Umbilical cord (tissue), 1 donor: ENCODE measurements at regions not wholly inside any gene's neighbourhood (a gene's known extent, or its start where the extent isn't known, plus 50 kb on each side); places are given as distances from the start of the nearest gene placed in this dataset.
"Not testable (repeated sequence)": the region's sequence is repeated elsewhere in the genome, so short reads cannot be mapped to it uniquely, and the experiment has no call there.

Experiments used
- DNase-seq: peaks from one replicate; pipeline ENCODE4 v3.0.0-alpha.2; 2015; ENCODE audit warnings: low spot score

- DNase-seq = peak; percentile 58
Measured at GRCh38 chr12:24678436-24678835, 270.5 kb downstream of the BCAT1 start.

- DNase-seq = no peak
Measured at GRCh38 chr12:24668563-24668962, 280.3 kb downstream of the BCAT1 start.

- DNase-seq = no peak
Measured at GRCh38 chr12:24664161-24664880, 284.6 kb downstream of the BCAT1 start.

DNA sequence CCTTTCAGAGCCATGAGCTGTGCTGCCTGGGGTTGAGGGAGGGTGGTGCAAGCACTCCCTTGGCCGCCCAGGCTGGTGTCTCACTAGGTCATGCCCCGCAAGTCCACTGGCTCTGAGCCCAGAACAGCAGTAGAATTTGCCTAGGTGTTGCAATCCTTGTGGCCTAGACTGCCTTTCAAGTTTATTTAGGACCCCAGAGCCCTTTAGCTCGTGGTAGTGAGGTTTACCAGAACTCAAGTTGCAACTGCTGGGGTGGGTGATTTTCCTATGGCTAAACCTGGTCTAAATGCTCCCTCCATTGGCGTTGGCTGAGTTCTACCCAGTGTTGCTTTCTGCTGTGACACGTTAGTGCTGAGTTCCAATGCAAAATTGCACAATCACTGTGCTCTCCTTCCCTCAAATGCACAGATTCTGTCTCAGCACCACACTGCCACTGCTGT lies 287.2 kb downstream of the BCAT1 start:
- peak; percentile 53 for DNase-seq

- DNase-seq = no peak
Measured at GRCh38 chr12:24659016-24659415, 289.9 kb downstream of the BCAT1 start.

DNA sequence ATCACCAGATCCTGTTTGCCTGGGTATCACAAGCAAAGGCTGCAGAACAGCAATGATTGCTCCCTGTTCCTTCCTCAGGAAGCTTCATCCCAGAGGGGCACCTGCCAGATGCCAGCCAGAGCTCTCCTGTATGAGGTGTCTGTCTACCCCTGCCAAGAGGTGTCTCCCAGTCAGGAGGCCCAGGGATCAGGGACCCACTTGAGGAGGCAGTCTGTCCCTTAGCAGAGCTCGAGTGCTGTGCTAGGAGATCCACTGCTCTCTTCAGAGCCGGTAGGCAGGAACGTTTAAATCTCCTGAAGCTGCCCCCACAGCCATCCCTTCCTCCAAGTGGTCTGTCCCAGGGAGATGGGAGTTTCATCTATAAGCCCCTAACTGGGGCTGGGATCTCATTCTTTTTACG lies 294.6 kb downstream of the BCAT1 start:
- not testable (repeated sequence) for DNase-seq

- DNase-seq = no peak
Measured at GRCh38 chr12:24649634-24650033, 299.3 kb downstream of the BCAT1 start.

DNA sequence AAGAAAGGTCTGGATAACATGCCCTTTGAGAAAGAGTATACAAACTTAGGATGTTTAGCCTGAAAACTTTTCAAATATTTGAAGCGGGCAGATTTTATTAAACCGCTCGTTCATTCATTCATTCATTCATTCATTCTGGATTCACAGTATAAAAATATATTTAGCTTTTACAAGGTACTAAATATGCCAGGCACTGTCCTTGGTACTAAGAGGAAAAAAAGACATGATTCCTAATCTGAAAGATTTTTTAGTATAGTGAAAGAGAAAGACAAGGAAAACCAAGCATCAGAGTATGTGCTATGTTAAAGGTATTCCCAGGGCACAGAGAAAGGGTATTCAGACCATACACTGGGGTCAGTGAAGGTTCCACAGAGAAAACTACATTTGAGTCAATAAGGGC lies 299.7 kb downstream of the BCAT1 start:
- no peak for DNase-seq

DNA sequence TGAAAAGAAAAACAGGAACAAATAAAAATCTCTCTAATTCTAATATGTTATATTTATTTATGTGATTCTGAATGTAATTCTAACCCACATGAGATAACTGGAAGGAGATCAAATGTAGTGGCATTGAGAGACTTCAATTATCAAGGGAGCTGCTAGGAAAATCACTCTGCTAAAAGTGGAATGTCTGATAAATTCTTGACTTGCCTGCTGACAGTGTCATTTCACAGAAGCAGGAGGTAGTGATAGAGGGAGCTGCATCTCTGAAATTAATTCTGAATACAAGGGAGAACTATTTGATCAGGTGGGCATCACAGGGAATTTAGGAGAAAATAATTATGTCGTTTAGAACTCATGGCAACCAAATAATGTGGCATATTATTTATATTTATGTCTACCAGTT lies 303.6 kb downstream of the BCAT1 start:
- no peak for DNase-seq

GRCh38 chr12:24643120-24644119 lies 305.5 kb downstream of the BCAT1 start:
- no peak for DNase-seq

DNA sequence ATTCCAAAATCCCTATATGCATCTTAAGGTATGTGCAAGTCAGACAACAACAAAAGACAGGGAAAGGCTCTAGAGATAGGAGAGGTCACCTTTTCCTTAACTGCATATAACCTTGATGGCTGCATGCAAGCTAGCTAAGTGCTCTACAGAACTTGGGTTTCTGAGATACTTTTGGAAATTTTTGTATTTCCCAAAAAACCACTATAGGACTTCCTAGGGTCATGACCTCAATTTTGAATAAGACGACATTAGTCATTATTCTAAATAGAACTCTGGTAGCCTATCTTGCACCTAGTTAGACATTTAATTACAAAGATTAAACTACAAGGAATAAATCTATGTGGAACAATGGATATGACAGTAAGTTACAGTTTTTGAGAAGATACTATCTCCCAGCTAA lies 309.3 kb downstream of the BCAT1 start:
- no peak for DNase-seq

GRCh38 chr12:24632466-24632865 lies 316.4 kb downstream of the BCAT1 start:
- DNase-seq = no peak

GRCh38 chr12:24631676-24632426 lies 317.1 kb downstream of the BCAT1 start:
- DNase-seq = peak; percentile 15

DNA sequence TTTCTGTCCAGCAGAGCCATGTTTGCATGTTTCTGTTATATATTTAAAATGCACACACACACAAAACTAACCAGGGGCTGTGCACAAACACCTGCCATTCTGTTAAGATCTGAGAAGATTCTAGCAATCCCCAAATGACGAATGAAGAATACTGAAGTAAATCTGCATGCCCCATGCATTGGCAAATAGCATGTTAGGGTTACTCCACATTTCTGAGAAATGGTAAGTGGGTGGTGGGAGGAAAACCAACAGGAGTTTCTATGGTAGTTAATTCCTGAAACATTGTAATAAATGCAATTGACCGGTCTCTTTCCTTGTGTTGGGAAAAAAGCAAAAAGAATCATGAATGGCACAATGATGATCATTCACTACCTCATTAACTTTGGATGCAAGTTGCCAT lies 318.0 kb downstream of the BCAT1 start:
- no peak for DNase-seq

DNA sequence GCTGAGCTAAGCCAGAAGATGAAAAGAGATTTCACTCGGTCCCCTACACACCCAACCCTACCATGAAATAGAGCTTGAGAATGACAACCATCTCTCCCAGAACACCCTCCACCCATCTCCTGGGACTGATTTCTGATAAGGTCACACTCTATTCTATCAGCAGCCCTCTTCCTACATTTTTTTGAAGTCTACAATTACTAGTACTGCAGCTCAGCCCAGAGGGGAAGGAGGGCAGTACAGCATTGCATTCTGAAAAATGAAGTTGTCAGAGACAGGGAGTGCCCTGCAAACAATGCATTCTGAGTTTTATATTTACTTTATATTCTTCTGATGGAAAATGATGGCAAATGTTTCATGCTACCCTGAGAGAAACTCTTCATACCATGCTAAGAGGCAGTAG lies 318.5 kb downstream of the BCAT1 start:
- no peak for DNase-seq

DNA sequence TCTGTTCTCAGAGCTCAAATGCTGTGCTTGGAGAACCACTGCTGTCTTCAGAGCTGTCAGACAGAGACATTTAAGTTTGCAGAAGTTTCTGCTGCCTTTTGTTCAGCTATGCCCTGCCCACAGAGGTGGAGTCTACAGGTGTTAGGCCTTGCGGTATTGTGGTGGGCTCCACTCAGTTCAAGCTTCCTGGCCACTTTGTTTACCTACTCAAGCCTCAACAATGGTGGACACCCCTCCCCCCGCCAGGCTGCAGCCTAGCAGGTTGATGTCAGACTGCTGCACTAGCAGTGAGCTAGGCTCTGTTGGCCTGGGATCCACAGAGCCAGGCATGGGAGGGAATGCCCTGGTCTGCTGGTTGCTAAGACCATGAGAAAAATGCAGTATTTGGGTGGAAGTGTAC lies 323.8 kb downstream of the BCAT1 start:
- no peak for DNase-seq

GRCh38 chr12:24619954-24620353 lies 328.9 kb downstream of the BCAT1 start:
- DNase-seq = not testable (repeated sequence)

DNA sequence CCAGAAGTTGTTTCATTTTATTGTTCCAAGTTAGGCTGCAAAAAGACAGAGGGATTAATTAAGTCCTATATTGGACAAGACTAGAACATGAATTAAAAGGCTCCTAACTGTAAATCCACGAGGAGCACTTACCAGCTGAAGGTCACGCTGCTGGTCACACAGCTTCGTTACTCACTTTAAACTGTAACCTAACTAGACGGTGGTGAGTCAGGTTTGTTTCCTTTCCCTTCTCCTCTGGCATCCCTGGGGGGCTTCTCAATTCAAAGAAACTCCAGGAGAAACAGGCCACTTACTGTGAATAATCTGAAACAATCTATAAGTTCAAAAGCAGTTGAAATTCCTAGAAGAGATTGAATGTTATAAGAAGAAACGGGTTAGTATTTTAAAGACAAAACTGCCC lies 331.4 kb downstream of the BCAT1 start:
- no peak for DNase-seq

- peak; percentile 60 for DNase-seq
Measured at GRCh38 chr12:24615967-24616411, 332.9 kb downstream of the BCAT1 start.

GRCh38 chr12:24608637-24609285 lies 340.1 kb downstream of the BCAT1 start:
- DNase-seq = peak; percentile 14

- no peak for DNase-seq
Measured at GRCh38 chr12:24608108-24608507, 340.8 kb downstream of the BCAT1 start.
